ENCODE measurements at regions not wholly inside any gene's neighbourhood (a gene's known extent, or its start where the extent isn't known, plus 50 kb on each side); places are given as distances from the start of the nearest gene placed in this dataset.

GRCh38 chr18:64982414-64983055, 768.3 kb upstream of the CDH7 start:
- no peak for ATAC-seq
- no peak for DNase-seq (ENCODE audit: low read depth in 1 of 2, low spot score in 1 of 2)
- H3K27ac ChIP-seq: no peak overlapping the region
- 32% methylated on average over 2 of the region's 2 CpGs for WGBS (ENCODE audit: missing lambda C conversion rate)
- no peak overlapping the region for H3K4me2 ChIP-seq
- H3K9me3 ChIP-seq: no peaks in the 10 kb centered on the region
- TF ChIP-seq EHF (CRISPR knock-in tag; IDR thresholded peaks at IDR 0.05): no peak
- no peak for TF ChIP-seq RAD21 (conservative IDR thresholded peaks at IDR 0.05 in 1 of 2, IDR thresholded peaks at IDR 0.05 in 1 of 2)
- TF ChIP-seq MAFK (IDR thresholded peaks at IDR 0.05; ENCODE audit: partially characterized antibody): no peak
- no peak for TF ChIP-seq ESRRA (IDR thresholded peaks at IDR 0.05; ENCODE audit: borderline replicate concordance, low read length)
- no peak for TF ChIP-seq ZNF302 (CRISPR knock-in tag; IDR thresholded peaks at IDR 0.05)
- no peak for TF ChIP-seq NFE2L2 (conservative IDR thresholded peaks at IDR 0.05; ENCODE audit: low read length)
- no peak for TF ChIP-seq CBX2 (IDR thresholded peaks at IDR 0.05; ENCODE audit: borderline replicate concordance, low read depth)
- TF ChIP-seq CHD4 (IDR thresholded peaks at IDR 0.05; ENCODE audit: borderline replicate concordance): no peak
- TF ChIP-seq CBX8 (IDR thresholded peaks at IDR 0.05): no peak
- no peak for TF ChIP-seq POLR2A (IDR thresholded peaks at IDR 0.05; ENCODE audit: low read length)
- TF ChIP-seq, protein P1, sequence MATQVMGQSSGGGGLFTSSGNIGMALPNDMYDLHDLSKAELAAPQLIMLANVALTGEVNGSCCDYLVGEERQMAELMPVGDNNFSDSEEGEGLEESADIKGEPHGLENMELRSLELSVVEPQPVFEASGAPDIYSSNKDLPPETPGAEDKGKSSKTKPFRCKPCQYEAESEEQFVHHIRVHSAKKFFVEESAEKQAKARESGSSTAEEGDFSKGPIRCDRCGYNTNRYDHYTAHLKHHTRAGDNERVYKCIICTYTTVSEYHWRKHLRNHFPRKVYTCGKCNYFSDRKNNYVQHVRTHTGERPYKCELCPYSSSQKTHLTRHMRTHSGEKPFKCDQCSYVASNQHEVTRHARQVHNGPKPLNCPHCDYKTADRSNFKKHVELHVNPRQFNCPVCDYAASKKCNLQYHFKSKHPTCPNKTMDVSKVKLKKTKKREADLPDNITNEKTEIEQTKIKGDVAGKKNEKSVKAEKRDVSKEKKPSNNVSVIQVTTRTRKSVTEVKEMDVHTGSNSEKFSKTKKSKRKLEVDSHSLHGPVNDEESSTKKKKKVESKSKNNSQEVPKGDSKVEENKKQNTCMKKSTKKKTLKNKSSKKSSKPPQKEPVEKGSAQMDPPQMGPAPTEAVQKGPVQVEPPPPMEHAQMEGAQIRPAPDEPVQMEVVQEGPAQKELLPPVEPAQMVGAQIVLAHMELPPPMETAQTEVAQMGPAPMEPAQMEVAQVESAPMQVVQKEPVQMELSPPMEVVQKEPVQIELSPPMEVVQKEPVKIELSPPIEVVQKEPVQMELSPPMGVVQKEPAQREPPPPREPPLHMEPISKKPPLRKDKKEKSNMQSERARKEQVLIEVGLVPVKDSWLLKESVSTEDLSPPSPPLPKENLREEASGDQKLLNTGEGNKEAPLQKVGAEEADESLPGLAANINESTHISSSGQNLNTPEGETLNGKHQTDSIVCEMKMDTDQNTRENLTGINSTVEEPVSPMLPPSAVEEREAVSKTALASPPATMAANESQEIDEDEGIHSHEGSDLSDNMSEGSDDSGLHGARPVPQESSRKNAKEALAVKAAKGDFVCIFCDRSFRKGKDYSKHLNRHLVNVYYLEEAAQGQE (IDR thresholded peaks at IDR 0.05): no peak
- no peak for TF ChIP-seq CHD2 (IDR thresholded peaks at IDR 0.05; ENCODE audit: low read length, partially characterized antibody)
- no peak for TF ChIP-seq HDAC2 (IDR thresholded peaks at IDR 0.05)
- no peak for TF ChIP-seq HMGXB4 (CRISPR knock-in tag; IDR thresholded peaks at IDR 0.05; ENCODE audit: borderline replicate concordance)
- TF ChIP-seq RCOR1 (IDR thresholded peaks at IDR 0.05; ENCODE audit: low read depth, low read length): no peak
- no peak for TF ChIP-seq FOXS1 (CRISPR knock-in tag; IDR thresholded peaks at IDR 0.05)
- TF ChIP-seq, protein P2, sequence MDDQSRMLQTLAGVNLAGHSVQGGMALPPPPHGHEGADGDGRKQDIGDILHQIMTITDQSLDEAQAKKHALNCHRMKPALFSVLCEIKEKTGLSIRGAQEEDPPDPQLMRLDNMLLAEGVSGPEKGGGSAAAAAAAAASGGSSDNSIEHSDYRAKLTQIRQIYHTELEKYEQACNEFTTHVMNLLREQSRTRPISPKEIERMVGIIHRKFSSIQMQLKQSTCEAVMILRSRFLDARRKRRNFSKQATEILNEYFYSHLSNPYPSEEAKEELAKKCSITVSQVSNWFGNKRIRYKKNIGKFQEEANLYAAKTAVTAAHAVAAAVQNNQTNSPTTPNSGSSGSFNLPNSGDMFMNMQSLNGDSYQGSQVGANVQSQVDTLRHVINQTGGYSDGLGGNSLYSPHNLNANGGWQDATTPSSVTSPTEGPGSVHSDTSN (IDR thresholded peaks at IDR 0.05): no peak
- no peak for TF ChIP-seq JUNB (IDR thresholded peaks at IDR 0.05)
- TF ChIP-seq SMC3 (IDR thresholded peaks at IDR 0.05): no peak
- CTCF ChIA-PET: no interaction called here
- POLR2A ChIA-PET: no interaction called here
- no peak for FAIRE-seq
- no peak overlapping the region for H3K4me3 ChIP-seq
- no peaks in the 10 kb centered on the region for H3K4me1 ChIP-seq

DNA sequence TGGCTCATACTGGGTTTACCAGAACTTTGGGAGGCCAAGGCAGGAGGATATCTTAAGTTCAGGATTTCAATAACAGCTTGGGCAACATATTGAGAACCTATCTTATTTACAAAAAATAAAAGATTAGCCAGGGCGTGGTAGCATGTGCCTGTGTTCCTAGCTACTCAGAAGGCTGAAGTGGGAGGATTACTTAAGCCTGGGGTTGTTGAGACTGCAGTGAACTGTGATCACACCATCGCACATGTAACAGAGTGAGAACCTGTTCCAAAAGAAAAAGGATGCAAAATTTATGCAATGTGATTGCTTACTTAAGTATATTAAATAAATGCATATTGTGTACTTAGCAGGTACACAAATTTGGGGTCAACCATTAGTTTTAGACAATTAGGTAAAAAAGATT, 768.9 kb upstream of the CDH7 start:
- 11% methylated on average over 2 of the region's 2 CpGs for WGBS (ENCODE audit: missing lambda C conversion rate)

More for the DNA sequence above, 768.9 kb upstream of the CDH7 start:
- H3K4me1 ChIP-seq: no peaks in the 10 kb centered on the region
- H3K9me3 ChIP-seq: no peaks in the 10 kb centered on the region
- TF ChIP-seq HOXB13 (CRISPR knock-in tag; IDR thresholded peaks at IDR 0.05; ENCODE audit: low read depth) (no peak), RAD21 (conservative IDR thresholded peaks at IDR 0.05 in 1 of 2, IDR thresholded peaks at IDR 0.05 in 1 of 2) (no peak), CHD4 (IDR thresholded peaks at IDR 0.05; ENCODE audit: borderline replicate concordance) (no peak), JUN (IDR thresholded peaks at IDR 0.05) (no peak), EP300 (IDR thresholded peaks at IDR 0.05) (no peak), BHLHE40 (IDR thresholded peaks at IDR 0.05; ENCODE audit: low read depth, low read length) (no peak), FOXS1 (CRISPR knock-in tag; IDR thresholded peaks at IDR 0.05) (no peak), HEYL (CRISPR knock-in tag; IDR thresholded peaks at IDR 0.05) (no peak), MYC (IDR thresholded peaks at IDR 0.05; ENCODE audit: borderline replicate concordance, low read length) (no peak), POLR2A (IDR thresholded peaks at IDR 0.05; ENCODE audit: low read length) (no peak), USF2 (IDR thresholded peaks at IDR 0.05) (no peak), FOSL2 (IDR thresholded peaks at IDR 0.05) (no peak), FOSL2 (CRISPR knock-in tag; IDR thresholded peaks at IDR 0.05) (no peak), RARB (CRISPR knock-in tag; IDR thresholded peaks at IDR 0.05) (no peak), ZNF302 (CRISPR knock-in tag; IDR thresholded peaks at IDR 0.05) (no peak), RFX5 (IDR thresholded peaks at IDR 0.05) (no peak)
- TF ChIP-seq, protein P3, sequence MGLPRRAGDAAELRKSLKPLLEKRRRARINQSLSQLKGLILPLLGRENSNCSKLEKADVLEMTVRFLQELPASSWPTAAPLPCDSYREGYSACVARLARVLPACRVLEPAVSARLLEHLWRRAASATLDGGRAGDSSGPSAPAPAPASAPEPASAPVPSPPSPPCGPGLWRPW (IDR thresholded peaks at IDR 0.05): no peak
- TF ChIP-seq, protein P2 (IDR thresholded peaks at IDR 0.05): no peak
- H3K4me2 ChIP-seq: no peak overlapping the region
- DNase-seq (ENCODE audit: low read depth in 1 of 2, low spot score in 1 of 2) (no peak), FAIRE-seq (no peak), ATAC-seq (no peak)
- CTCF ChIA-PET: no interaction called here
- no peak overlapping the region for H3K27ac ChIP-seq
- no peak overlapping the region for H3K4me3 ChIP-seq
- POLR2A ChIA-PET: no interaction called here
